Type B pancreatic cell (in vitro differentiated cells): ENCODE measurements at regions not wholly inside any gene's neighbourhood (a gene's known extent, or its start where the extent isn't known, plus 50 kb on each side); places are given as distances from the start of the nearest gene placed in this dataset.

Experiments used
- DNase-seq: peaks from one replicate; pipeline ENCODE4 v3.0.0; 2021; ENCODE audit warnings: mixed read lengths; ENCODE audit not compliant: unreplicated experiment; ENCODE audit errors: extremely low spot score
- H3K27ac Mint-ChIP-seq: 2 replicates; pipeline ENCODE4 v1.8.0; 2021; ENCODE audit warnings: mild to moderate bottlenecking, mixed read lengths
- H3K27me3 Mint-ChIP-seq: 2 replicates; pipeline ENCODE4 v1.8.0; 2021; ENCODE audit warnings: mixed read lengths
- H3K36me3 Mint-ChIP-seq: 2 replicates; pipeline ENCODE4 v1.8.0; 2021; ENCODE audit warnings: mixed read lengths
- H3K4me1 Mint-ChIP-seq: one replicate; pipeline ENCODE4 v1.8.0; 2021; ENCODE audit warnings: mixed read lengths; ENCODE audit not compliant: unreplicated experiment
- H3K4me3 Mint-ChIP-seq: 2 replicates; pipeline ENCODE4 v1.8.0; 2021; ENCODE audit warnings: mild to moderate bottlenecking, mixed read lengths
- H3K9me3 Mint-ChIP-seq: 2 replicates; pipeline ENCODE4 v1.8.0; 2021; ENCODE audit warnings: mixed read lengths
- CTCF ChIP-seq: fragments of 200-600 bp; sonication (generic); conservative IDR thresholded peaks from 2 replicates; pipeline ENCODE4 v1.5.0; 2021; ENCODE audit warnings: antibody characterized with exemption, mild to moderate bottlenecking

- H3K4me1 Mint-ChIP-seq, result peaks cover 27% of the 10 kb centered on the region
- H3K27me3 Mint-ChIP-seq, result no peaks in the 10 kb centered on the region
- no peak for TF ChIP-seq CTCF
- H3K36me3 Mint-ChIP-seq, result no peaks in the 10 kb centered on the region
- no peak overlapping the region for H3K27ac Mint-ChIP-seq
- no peaks in the 10 kb centered on the region for H3K9me3 Mint-ChIP-seq
- H3K4me3 Mint-ChIP-seq, result peak overlapping the region; percentile 53
- DNase-seq, result no peak
Measured at GRCh38 chrX:68894513-68895340, 65.9 kb downstream of the EFNB1 start.

- no peaks in the 10 kb centered on the region for H3K27me3 Mint-ChIP-seq
- H3K4me3 Mint-ChIP-seq, result no peak overlapping the region
- no peak for DNase-seq
- no peak overlapping the region for H3K27ac Mint-ChIP-seq
- H3K36me3 Mint-ChIP-seq, result no peaks in the 10 kb centered on the region
- TF ChIP-seq CTCF, result no peak
- no peaks in the 10 kb centered on the region for H3K9me3 Mint-ChIP-seq
- peaks cover 27% of the 10 kb centered on the region for H3K4me1 Mint-ChIP-seq
Measured at GRCh38 chrX:68894142-68894512, 65.3 kb downstream of the EFNB1 start.

GRCh38 chrX:68892651-68893050 lies 63.8 kb downstream of the EFNB1 start:
- peak overlapping the region; percentile 66 for H3K4me3 Mint-ChIP-seq
- no peaks in the 10 kb centered on the region for H3K9me3 Mint-ChIP-seq
- no peak for DNase-seq
- no peaks in the 10 kb centered on the region for H3K27me3 Mint-ChIP-seq
- no peaks in the 10 kb centered on the region for H3K36me3 Mint-ChIP-seq
- peaks cover 17% of the 10 kb centered on the region for H3K4me1 Mint-ChIP-seq
- TF ChIP-seq CTCF, result no peak
- H3K27ac Mint-ChIP-seq, result no peak overlapping the region

GRCh38 chrX:68892134-68892533 lies 63.3 kb downstream of the EFNB1 start:
- H3K4me3 Mint-ChIP-seq, result no peak overlapping the region
- H3K27ac Mint-ChIP-seq, result no peak overlapping the region
- H3K27me3 Mint-ChIP-seq, result no peaks in the 10 kb centered on the region
- no peaks in the 10 kb centered on the region for H3K9me3 Mint-ChIP-seq
- no peak for DNase-seq
- H3K4me1 Mint-ChIP-seq, result peaks cover 17% of the 10 kb centered on the region
- no peaks in the 10 kb centered on the region for H3K36me3 Mint-ChIP-seq
- no peak for TF ChIP-seq CTCF
